ENCODE measurements at regions not wholly inside any gene's neighbourhood (a gene's known extent, or its start where the extent isn't known, plus 50 kb on each side); places are given as distances from the start of the nearest gene placed in this dataset.

DNA sequence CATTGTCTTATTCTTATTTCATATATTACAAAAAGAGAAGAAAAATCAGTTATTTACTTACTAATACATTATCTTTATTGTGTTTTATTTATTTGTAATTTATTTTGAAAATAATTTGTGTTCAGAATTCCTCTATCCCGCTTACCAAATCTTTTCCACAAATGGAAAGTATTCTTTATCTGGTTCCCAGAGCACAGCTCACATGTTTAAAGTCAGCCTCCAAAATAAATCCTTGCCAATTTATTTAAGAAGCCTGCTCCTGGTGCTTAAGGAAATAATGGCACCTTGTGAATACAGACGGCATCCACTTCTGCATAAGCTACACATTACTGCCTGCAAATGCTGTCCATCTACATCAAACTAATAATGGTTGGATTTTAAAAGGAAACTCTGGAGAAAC, 435.4 kb downstream of the MTRR start:
- no peak overlapping the region for H2AFZ ChIP-seq (ENCODE audit: low read length)
- DNase-seq (ENCODE audit: low spot score): no peak
- no TSS peak for BruUV-seq (replicated peaks)
- TF ChIP-seq, protein P1, sequence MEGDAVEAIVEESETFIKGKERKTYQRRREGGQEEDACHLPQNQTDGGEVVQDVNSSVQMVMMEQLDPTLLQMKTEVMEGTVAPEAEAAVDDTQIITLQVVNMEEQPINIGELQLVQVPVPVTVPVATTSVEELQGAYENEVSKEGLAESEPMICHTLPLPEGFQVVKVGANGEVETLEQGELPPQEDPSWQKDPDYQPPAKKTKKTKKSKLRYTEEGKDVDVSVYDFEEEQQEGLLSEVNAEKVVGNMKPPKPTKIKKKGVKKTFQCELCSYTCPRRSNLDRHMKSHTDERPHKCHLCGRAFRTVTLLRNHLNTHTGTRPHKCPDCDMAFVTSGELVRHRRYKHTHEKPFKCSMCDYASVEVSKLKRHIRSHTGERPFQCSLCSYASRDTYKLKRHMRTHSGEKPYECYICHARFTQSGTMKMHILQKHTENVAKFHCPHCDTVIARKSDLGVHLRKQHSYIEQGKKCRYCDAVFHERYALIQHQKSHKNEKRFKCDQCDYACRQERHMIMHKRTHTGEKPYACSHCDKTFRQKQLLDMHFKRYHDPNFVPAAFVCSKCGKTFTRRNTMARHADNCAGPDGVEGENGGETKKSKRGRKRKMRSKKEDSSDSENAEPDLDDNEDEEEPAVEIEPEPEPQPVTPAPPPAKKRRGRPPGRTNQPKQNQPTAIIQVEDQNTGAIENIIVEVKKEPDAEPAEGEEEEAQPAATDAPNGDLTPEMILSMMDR (conservative IDR thresholded peaks at IDR 0.05; ENCODE audit: low read length): no peak
- no peak for TF ChIP-seq EZH2phosphoT487 (IDR thresholded peaks at IDR 0.05; ENCODE audit: borderline replicate concordance, low read depth, low read length)
- no peak overlapping the region for H3K4me2 ChIP-seq (ENCODE audit: low read length)
- H3K27ac ChIP-seq (ENCODE audit: low read depth, low read length, poor library complexity, severe bottlenecking): no peak overlapping the region
- H3K4me1 ChIP-seq (ENCODE audit: insufficient read depth, low read length, poor library complexity, severe bottlenecking): no peaks in the 10 kb centered on the region
- ChIA-PET POLR2A (interaction anchor here (0.5 kb wide), 1 partner anchor 1800 kb away, joined by 3 read pairs; no protein-coding TSS in a partner anchor), CTCF (ENCODE audit: unreplicated experiment) (no interaction called here)
- no peaks in the 10 kb centered on the region for H3K36me3 ChIP-seq (ENCODE audit: insufficient read depth, low read length)
- H3K9me3 ChIP-seq (ENCODE audit: low read length): no peaks in the 10 kb centered on the region
- H3K9me2 ChIP-seq (ENCODE audit: insufficient read depth, low read length): no peaks in the 10 kb centered on the region
- H3K79me2 ChIP-seq (ENCODE audit: insufficient read depth, low read depth, low read length): no peaks in the 10 kb centered on the region
- no peak overlapping the region for H3K4me3 ChIP-seq (ENCODE audit: low read depth, low read length, poor library complexity, severe bottlenecking)
- no peaks in the 10 kb centered on the region for H4K20me1 ChIP-seq (ENCODE audit: insufficient read depth, low read length)
- intact Hi-C loops (cut with micrococcal nuclease; ENCODE audit: unreplicated experiment): no loop called here

DNA sequence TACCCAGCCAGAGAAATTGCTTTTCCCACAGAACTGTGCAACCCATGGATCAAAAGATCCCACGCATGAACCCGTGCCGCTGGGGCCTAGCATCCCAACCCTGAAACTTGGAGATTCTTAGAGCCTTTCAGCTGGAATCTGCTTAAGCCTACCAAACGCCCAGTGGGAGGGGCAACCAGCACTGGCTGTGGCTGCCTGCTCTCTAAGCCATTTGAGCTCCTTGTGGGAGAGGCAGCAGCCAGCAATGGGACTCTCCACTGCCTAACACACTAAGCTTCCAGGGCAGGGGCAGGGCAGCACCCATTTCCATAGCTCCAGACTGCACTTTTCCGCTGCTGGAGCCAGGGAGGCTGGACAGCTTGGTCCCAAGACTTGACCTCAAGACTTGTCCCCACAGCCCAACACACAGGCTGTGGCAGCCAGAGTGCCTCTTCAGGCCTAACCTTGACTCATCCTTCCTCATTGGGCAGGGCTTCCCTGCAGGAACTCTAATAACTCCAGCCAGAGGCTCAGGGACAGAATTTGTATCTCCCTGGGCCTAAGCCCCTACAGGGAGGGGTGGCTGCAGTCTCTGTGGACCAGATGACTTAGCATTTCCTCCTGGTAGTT, 437.4 kb downstream of the MTRR start:
- H3K4me1 ChIP-seq (ENCODE audit: insufficient read depth, low read length, poor library complexity, severe bottlenecking): no peaks in the 10 kb centered on the region
- no peak overlapping the region for H2AFZ ChIP-seq (ENCODE audit: low read length)
- no peaks in the 10 kb centered on the region for H3K9me3 ChIP-seq (ENCODE audit: low read length)
- H3K79me2 ChIP-seq (ENCODE audit: insufficient read depth, low read depth, low read length): no peaks in the 10 kb centered on the region
- no TSS peak for BruUV-seq (replicated peaks)
- no peak overlapping the region for H3K27ac ChIP-seq (ENCODE audit: low read depth, low read length, poor library complexity, severe bottlenecking)
- ChIA-PET POLR2A (no interaction called here), CTCF (ENCODE audit: unreplicated experiment) (no interaction called here)
- H4K20me1 ChIP-seq (ENCODE audit: insufficient read depth, low read length): no peaks in the 10 kb centered on the region
- intact Hi-C loops (cut with micrococcal nuclease; ENCODE audit: unreplicated experiment): no loop called here
- H3K36me3 ChIP-seq (ENCODE audit: insufficient read depth, low read length): no peaks in the 10 kb centered on the region
- DNase-seq (ENCODE audit: low spot score): no peak
- H3K4me2 ChIP-seq (ENCODE audit: low read length): no peak overlapping the region
- no peak overlapping the region for H3K4me3 ChIP-seq (ENCODE audit: low read depth, low read length, poor library complexity, severe bottlenecking)
- TF ChIP-seq EZH2phosphoT487 (IDR thresholded peaks at IDR 0.05; ENCODE audit: borderline replicate concordance, low read depth, low read length): no peak
- TF ChIP-seq, protein P1 (conservative IDR thresholded peaks at IDR 0.05; ENCODE audit: low read length): no peak
- no peaks in the 10 kb centered on the region for H3K9me2 ChIP-seq (ENCODE audit: insufficient read depth, low read length)

DNA sequence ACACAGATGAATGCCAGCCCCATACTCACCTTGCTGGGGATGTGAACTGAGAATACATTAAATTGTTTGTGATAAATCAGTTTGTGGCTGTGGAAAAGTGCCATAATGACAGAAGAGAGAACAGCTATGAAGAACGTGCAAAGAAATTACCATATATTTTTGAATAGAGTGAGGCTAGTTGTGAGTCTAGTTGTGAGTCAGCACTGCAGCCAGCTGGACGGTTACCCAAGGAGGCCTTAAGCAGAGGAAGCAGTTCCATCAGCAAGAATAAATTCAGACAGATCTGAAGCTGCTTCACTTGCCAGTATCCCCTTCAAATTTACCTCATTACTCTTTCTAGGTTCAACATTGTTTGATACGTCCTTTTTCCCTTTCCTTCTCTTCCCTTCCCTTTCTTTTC, 446.0 kb downstream of the MTRR start:
- ChIA-PET POLR2A (no interaction called here), CTCF (ENCODE audit: unreplicated experiment) (no interaction called here)
- no peaks in the 10 kb centered on the region for H4K20me1 ChIP-seq (ENCODE audit: insufficient read depth, low read length)

More for the DNA sequence above, 446.0 kb downstream of the MTRR start:
- no TSS peak for BruUV-seq (replicated peaks)
- Histone ChIP-seq H3K27ac (ENCODE audit: low read depth, low read length, poor library complexity, severe bottlenecking) (no peak overlapping the region), H3K9me3 (ENCODE audit: low read length) (no peaks in the 10 kb centered on the region), H3K9me2 (ENCODE audit: insufficient read depth, low read length) (no peaks in the 10 kb centered on the region), H3K4me1 (ENCODE audit: insufficient read depth, low read length, poor library complexity, severe bottlenecking) (no peaks in the 10 kb centered on the region), H3K4me3 (ENCODE audit: low read depth, low read length, poor library complexity, severe bottlenecking) (no peak overlapping the region), H3K79me2 (ENCODE audit: insufficient read depth, low read depth, low read length) (no peaks in the 10 kb centered on the region), H2AFZ (ENCODE audit: low read length) (no peak overlapping the region), H3K36me3 (ENCODE audit: insufficient read depth, low read length) (no peaks in the 10 kb centered on the region), H3K4me2 (ENCODE audit: low read length) (no peak overlapping the region)
- no peak for DNase-seq (ENCODE audit: low spot score)
- intact Hi-C loops (cut with micrococcal nuclease; ENCODE audit: unreplicated experiment): no loop called here
- TF ChIP-seq, protein P1 (conservative IDR thresholded peaks at IDR 0.05; ENCODE audit: low read length): no peak
- TF ChIP-seq EZH2phosphoT487 (IDR thresholded peaks at IDR 0.05; ENCODE audit: borderline replicate concordance, low read depth, low read length): no peak
